ENCODE measurements at regions not wholly inside any gene's neighbourhood (a gene's known extent, or its start where the extent isn't known, plus 50 kb on each side); places are given as distances from the start of the nearest gene placed in this dataset.

DNA sequence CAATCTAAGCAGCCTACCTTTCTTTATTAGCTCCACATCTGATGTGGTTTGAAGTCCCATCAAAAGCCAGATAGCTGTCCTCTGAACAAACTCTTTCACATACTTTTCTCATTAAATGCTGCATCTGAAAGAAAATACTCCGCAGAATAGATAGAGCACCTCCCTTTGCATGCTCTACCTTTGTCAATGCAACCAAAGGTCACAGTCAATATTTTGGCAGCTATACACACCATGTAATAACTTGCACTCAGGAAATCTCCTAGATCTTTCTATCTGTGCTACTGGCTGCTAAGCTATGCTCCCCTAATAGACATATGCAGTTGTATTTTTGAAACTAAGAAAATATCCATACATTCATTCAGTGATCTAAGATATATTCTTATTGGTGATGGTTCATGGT, 204.8 kb upstream of the ARRDC4 start:
- DNase-seq: no peak
- intact Hi-C loops (cut with DNase I): no loop called here

DNA sequence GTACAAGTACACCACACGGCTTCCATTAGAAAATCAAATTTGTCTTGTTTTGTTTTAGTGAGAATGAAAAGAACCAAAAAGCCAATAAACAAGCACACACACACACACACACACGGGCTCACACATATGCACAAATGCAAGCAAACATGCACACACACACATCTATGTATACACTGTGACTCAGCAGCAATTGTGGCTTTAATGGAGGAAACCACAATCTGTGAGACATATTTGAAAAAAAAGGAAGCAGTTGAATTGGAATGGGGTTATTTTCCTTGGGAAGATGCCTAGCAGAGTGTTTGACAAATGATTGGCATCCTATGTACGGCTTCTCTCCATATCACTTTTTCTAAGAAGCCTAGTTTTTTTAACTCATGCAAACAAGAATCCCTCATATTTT, 201.1 kb upstream of the ARRDC4 start:
- intact Hi-C loops (cut with DNase I): no loop called here
- ATAC-seq (no peak), DNase-seq (no peak)
- Histone ChIP-seq H3K4me3 (no peak overlapping the region), H3K27ac (no peak overlapping the region), H3K27me3 (ENCODE audit: low read depth) (peaks cover 3% of the 10 kb centered on the region), H3K36me3 (no peaks in the 10 kb centered on the region), H3K4me1 (no peaks in the 10 kb centered on the region), H3K9me3 (no peaks in the 10 kb centered on the region)
- TF ChIP-seq CTCF (IDR thresholded peaks at IDR 0.05): no peak

More for the DNA sequence above, 204.8 kb upstream of the ARRDC4 start:
- no peak for TF ChIP-seq CTCF (IDR thresholded peaks at IDR 0.05)
- Histone ChIP-seq H3K36me3 (no peaks in the 10 kb centered on the region), H3K4me1 (no peaks in the 10 kb centered on the region), H3K27me3 (ENCODE audit: low read depth) (peaks cover 3% of the 10 kb centered on the region), H3K4me3 (no peak overlapping the region), H3K27ac (no peak overlapping the region), H3K9me3 (no peaks in the 10 kb centered on the region)
- ATAC-seq: no peak

DNA sequence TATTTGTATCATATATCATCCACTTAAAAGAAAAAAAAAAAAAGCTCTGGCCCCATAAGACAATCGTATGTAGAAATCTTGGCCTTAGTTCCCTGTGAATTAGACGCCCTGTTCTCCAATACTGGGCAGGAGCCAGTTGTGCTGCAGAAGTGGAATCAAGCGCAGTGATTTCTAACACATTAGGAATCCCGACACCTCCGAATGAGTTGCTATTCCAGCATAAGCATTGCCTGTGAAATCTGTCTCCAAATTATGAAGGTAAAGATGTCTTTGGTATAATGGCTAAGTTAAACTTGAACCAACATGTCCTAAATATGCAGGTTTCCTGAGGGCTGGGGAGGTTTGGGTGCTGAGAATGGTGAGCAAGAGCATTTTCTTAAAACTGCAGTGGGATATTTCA, 199.4 kb upstream of the ARRDC4 start:
- Histone ChIP-seq H3K27me3 (ENCODE audit: low read depth) (no peaks in the 10 kb centered on the region), H3K4me3 (no peak overlapping the region), H3K4me1 (no peaks in the 10 kb centered on the region), H3K36me3 (no peaks in the 10 kb centered on the region), H3K27ac (no peak overlapping the region), H3K9me3 (no peaks in the 10 kb centered on the region)
- ATAC-seq: no peak
- DNase-seq: no peak
- intact Hi-C loops (cut with DNase I): no loop called here
- no peak for TF ChIP-seq CTCF (IDR thresholded peaks at IDR 0.05)

- no peaks in the 10 kb centered on the region for H3K27me3 ChIP-seq (ENCODE audit: low read depth)
- no peaks in the 10 kb centered on the region for H3K9me3 ChIP-seq
- intact Hi-C loops (cut with DNase I): no loop called here
- H3K36me3 ChIP-seq: no peaks in the 10 kb centered on the region
- no peak overlapping the region for H3K27ac ChIP-seq
- DNase-seq (no peak), ATAC-seq (no peak)
- TF ChIP-seq CTCF (IDR thresholded peaks at IDR 0.05): no peak
- no peak overlapping the region for H3K4me3 ChIP-seq
- no peaks in the 10 kb centered on the region for H3K4me1 ChIP-seq
Observed at GRCh38 chr15:97783240-97783639, 177.3 kb upstream of the ARRDC4 start.

- no peak for DNase-seq
- no peak overlapping the region for H3K4me3 ChIP-seq
- ATAC-seq: no peak
- H3K36me3 ChIP-seq: no peaks in the 10 kb centered on the region
- H3K27me3 ChIP-seq (ENCODE audit: low read depth): no peaks in the 10 kb centered on the region
- H3K4me1 ChIP-seq: no peaks in the 10 kb centered on the region
- no peak overlapping the region for H3K27ac ChIP-seq
- no peak for TF ChIP-seq CTCF (IDR thresholded peaks at IDR 0.05)
- no peaks in the 10 kb centered on the region for H3K9me3 ChIP-seq
- intact Hi-C loops (cut with DNase I): no loop called here
Observed at GRCh38 chr15:97786741-97787140, 173.8 kb upstream of the ARRDC4 start.

DNA sequence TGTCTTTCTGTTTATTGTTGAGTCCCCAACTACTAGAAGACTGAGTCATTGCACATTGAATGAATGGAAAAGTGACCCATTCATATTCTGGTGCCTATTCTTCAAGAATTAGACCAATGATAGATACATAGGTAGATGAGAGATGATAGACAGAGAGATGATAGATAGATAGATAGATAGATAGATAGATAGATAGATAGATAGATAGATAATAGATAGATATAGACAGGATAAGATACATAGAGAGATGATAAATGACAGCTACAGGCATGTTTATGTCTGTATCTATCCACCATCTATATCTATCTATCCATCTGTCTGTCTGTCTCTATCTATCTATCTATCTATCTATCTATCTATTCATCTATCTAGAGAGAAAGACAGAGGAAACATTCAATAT, 170.3 kb upstream of the ARRDC4 start:
- intact Hi-C loops (cut with DNase I): no loop called here
- H3K27ac ChIP-seq: no peak overlapping the region
- no peaks in the 10 kb centered on the region for H3K36me3 ChIP-seq
- no peak for ATAC-seq
- no peak overlapping the region for H3K4me3 ChIP-seq
- H3K4me1 ChIP-seq: no peaks in the 10 kb centered on the region
- H3K9me3 ChIP-seq: no peaks in the 10 kb centered on the region
- TF ChIP-seq CTCF (IDR thresholded peaks at IDR 0.05): no peak
- DNase-seq: no peak
- H3K27me3 ChIP-seq (ENCODE audit: low read depth): no peaks in the 10 kb centered on the region
